HCT116 (cell line): ENCODE measurements at regions not wholly inside any gene's neighbourhood (a gene's known extent, or its start where the extent isn't known, plus 50 kb on each side); places are given as distances from the start of the nearest gene placed in this dataset.

Experiments
- ATAC-seq: fragments of 200-7000 bp; cut with Tn5 transposase; 2 replicates; pipeline ENCODE4 v1.9.1; 2020; ENCODE audit warnings: mild to moderate bottlenecking, moderate library complexity
- BruUV-seq: library from RNA; stranded (reverse); fragments of 400-500 nt; replicated peaks from 2 replicates; lab custom pipeline; 2021; lab: Mats Ljungman, UMichigan
- CTCF ChIA-PET: fragments of 300-600 bp; sonication (Branson Sonifier 250); formaldehyde crosslinking; loops from one replicate; lab custom pipeline; 2021; ENCODE audit warnings: antibody characterized with exemption; lab: Charles Lee
- POLR2A ChIA-PET: fragments of 300-600, 350-600 bp; sonication (Branson Sonifier 250); formaldehyde crosslinking; loops from one replicate; lab custom pipeline; 2021; ENCODE audit warnings: antibody characterized with exemption; lab: Charles Lee
- RAD21 ChIA-PET, 2 experiments: fragments of 300-600 bp; sonication (Branson Sonifier 250); formaldehyde crosslinking; loops; one replicate each; lab custom pipeline; 2023; ENCODE audit warnings: low total read pairs in 2 of 2; ENCODE audit not compliant: uncharacterized antibody in 2 of 2, unreplicated experiment in 2 of 2, low non-redundant PET in 1 of 2; lab: Charles Lee
- DNase-seq: peaks from one replicate; pipeline ENCODE4 v3.0.0-alpha.2; 2010; ENCODE audit warnings: low read depth, low spot score
- H2AFZ ChIP-seq: fragments of 200-600 bp; shearing (Covaris generic), sonication (generic); 2 replicates; pipeline ENCODE4 v1.6.1; 2017; ENCODE audit warnings: low read depth, mixed run types, mixed read lengths, antibody characterized with exemption, low read length; ENCODE audit not compliant: poor library complexity, severe bottlenecking
- H3K27ac ChIP-seq: 2 replicates; pipeline ENCODE4 v1.5.1; 2012; ENCODE audit warnings: low read depth, low read length
- H3K27me3 ChIP-seq: fragments of 200-600 bp; sonication (generic); 2 replicates; pipeline ENCODE4 v1.6.1; 2016; ENCODE audit warnings: mixed run types, low read length, mixed read lengths; ENCODE audit not compliant: insufficient read depth
- H3K36me3 ChIP-seq, 2 experiments: fragments of 200-500 bp in 1 of 2; fragments of 200-600 bp in 1 of 2; sonication (Bioruptor generic) in 1 of 2; sonication (generic) in 1 of 2; 2 replicates each; pipeline versions ENCODE4 v1.5.1 to v1.6.1; 2014 to 2016; ENCODE audit warnings: low read length in 2 of 2, inconsistent platforms in 1 of 2, mixed read lengths in 1 of 2, mixed run types in 1 of 2; ENCODE audit not compliant: insufficient read depth in 2 of 2, control insufficient read depth in 1 of 2
- H3K4me1 ChIP-seq, 2 experiments: fragments of 200-600 bp in 1 of 2; sonication (generic) in 1 of 2; 2 replicates each; pipeline versions ENCODE4 v1.5.1 to v1.6.1; 2012 to 2017; ENCODE audit warnings: low read length in 2 of 2, inconsistent platforms in 1 of 2, mild to moderate bottlenecking in 1 of 2, mixed read lengths in 1 of 2, mixed run types in 1 of 2, moderate library complexity in 1 of 2; ENCODE audit not compliant: insufficient read depth in 2 of 2, control insufficient read depth in 1 of 2
- H3K4me2 ChIP-seq: fragments of 200-600 bp; sonication (generic); 2 replicates; pipeline ENCODE4 v1.6.1; 2017; ENCODE audit warnings: mixed run types, low read length, mixed read lengths
- H3K4me3 ChIP-seq, 2 experiments: fragments of 200-600 bp in 1 of 2; sonication (generic) in 1 of 2; replicated peaks in 1 of 2; 2 replicates each; pipeline ENCODE4 v1.5.1; 2011 to 2016; ENCODE audit warnings: low read length in 2 of 2, control low read depth in 1 of 2, low read depth in 1 of 2, mild to moderate bottlenecking in 1 of 2, mixed read lengths in 1 of 2, mixed run types in 1 of 2
- H3K79me2 ChIP-seq: fragments of 200-600 bp; sonication (generic); 2 replicates; pipeline ENCODE4 v1.6.1; 2017; ENCODE audit warnings: mild to moderate bottlenecking, mixed run types, low read length, moderate library complexity, mixed read lengths; ENCODE audit not compliant: insufficient read depth
- H3K9ac ChIP-seq: fragments of 200-600 bp; sonication (generic); 2 replicates; pipeline ENCODE4 v1.6.1; 2016; ENCODE audit warnings: low read length, mixed read lengths
- H3K9me2 ChIP-seq: fragments of 200-600 bp; sonication (generic), shearing (Covaris generic); 2 replicates; pipeline ENCODE4 v1.6.1; 2017; ENCODE audit warnings: mixed run types, mild to moderate bottlenecking, moderate library complexity; ENCODE audit not compliant: insufficient read depth
- H3K9me3 ChIP-seq, 2 experiments: fragments of 200-500 bp in 1 of 2; fragments of 200-600 bp in 1 of 2; sonication (Bioruptor generic) in 1 of 2; sonication (generic) in 1 of 2; 2 replicates each; pipeline ENCODE4 v1.6.1; 2014 to 2017; ENCODE audit warnings: low read length in 2 of 2, mixed read lengths in 2 of 2, inconsistent platforms in 1 of 2, low read depth in 1 of 2, mild to moderate bottlenecking in 1 of 2, mixed run types in 1 of 2, moderate library complexity in 1 of 2; ENCODE audit not compliant: control insufficient read depth in 1 of 2, insufficient read depth in 1 of 2
- H4K20me1 ChIP-seq: fragments of 200-600 bp; sonication (generic), shearing (Covaris generic); 2 replicates; pipeline ENCODE4 v1.6.1; 2017; ENCODE audit warnings: mixed run types, mild to moderate bottlenecking, moderate library complexity; ENCODE audit not compliant: insufficient read depth
- CBX3 ChIP-seq: IDR thresholded peaks from 2 replicates; pipeline ENCODE4 v1.6.1; 2012; ENCODE audit warnings: low read depth
- EGR1 ChIP-seq: IDR thresholded peaks from 2 replicates; pipeline ENCODE4 v1.6.1; 2012; ENCODE audit warnings: low read depth
- ELF1 ChIP-seq: IDR thresholded peaks from 2 replicates; pipeline ENCODE4 v1.6.1; 2012; ENCODE audit warnings: low read depth, borderline replicate concordance
- EZH2 ChIP-seq: fragments of 200-600 bp; sonication (generic); IDR thresholded peaks from 2 replicates; pipeline ENCODE4 v1.6.1; 2017; ENCODE audit warnings: antibody characterized with exemption, mixed run types
- EZH2phosphoT487 ChIP-seq: fragments of 200-600 bp; IDR thresholded peaks from 2 replicates; pipeline ENCODE4 v1.6.1; 2018; ENCODE audit warnings: antibody characterized with exemption, borderline replicate concordance
- FOSL1 ChIP-seq: IDR thresholded peaks from 2 replicates; pipeline ENCODE4 v1.6.1; 2012; ENCODE audit warnings: low read depth
- JUND ChIP-seq: IDR thresholded peaks from 2 replicates; pipeline ENCODE4 v1.6.1; 2012
- POLR2A ChIP-seq: IDR thresholded peaks from 2 replicates; pipeline ENCODE4 v1.7.0; 2011; ENCODE audit warnings: borderline replicate concordance; ENCODE audit not compliant: insufficient read depth, insufficient read length; ENCODE audit errors: extremely low read depth
- SIN3A ChIP-seq: IDR thresholded peaks from 2 replicates; pipeline ENCODE4 v1.6.1; 2012; ENCODE audit warnings: low read depth
- SP1 ChIP-seq: IDR thresholded peaks from 2 replicates; pipeline ENCODE4 v1.6.1; 2012; ENCODE audit warnings: low read depth
- SRF ChIP-seq: IDR thresholded peaks from 2 replicates; pipeline ENCODE4 v1.6.1; 2012; ENCODE audit warnings: low read depth
- TCF7L2 ChIP-seq: IDR thresholded peaks from 2 replicates; pipeline ENCODE4 v1.7.0; 2011; ENCODE audit warnings: borderline replicate concordance, inconsistent platforms; ENCODE audit not compliant: insufficient read depth, insufficient read length; ENCODE audit errors: extremely low read depth
- YY1 ChIP-seq: IDR thresholded peaks from 2 replicates; pipeline ENCODE4 v1.6.1; 2011; ENCODE audit warnings: low read length, low read depth, moderate library complexity, mild to moderate bottlenecking; ENCODE audit not compliant: insufficient replicate concordance; ENCODE audit errors: extremely low read depth
- ZNF274 ChIP-seq: fragments of 200-500 bp; sonication (Bioruptor generic); IDR thresholded peaks from 2 replicates; pipeline ENCODE4 v1.6.1; 2014; ENCODE audit warnings: mild to moderate bottlenecking, low read depth, low read length, inconsistent platforms
- intact Hi-C: fragments of 100-400 bp; cut with micrococcal nuclease; formaldehyde crosslinking; loops from 2 replicates; pipeline ENCODE4 v1.10.0; 2022
- TF ChIP-seq, protein P1 (sequence below), 3 experiments: fragments of 200-600 bp in 1 of 3; sonication (generic) in 1 of 3; IDR thresholded peaks in 2 of 3; conservative IDR thresholded peaks in 1 of 3; 2 replicates each; pipeline ENCODE4 v1.5.1; 2012 to 2017; ENCODE audit warnings: low read depth in 2 of 3, low read length in 2 of 3, antibody characterized with exemption in 1 of 3, borderline replicate concordance in 1 of 3, control low read depth in 1 of 3, mild to moderate bottlenecking in 1 of 3, mixed read lengths in 1 of 3, mixed run types in 1 of 3, moderate library complexity in 1 of 3; ENCODE audit not compliant: insufficient read depth in 1 of 3
- TF ChIP-seq, protein P2 (sequence below): IDR thresholded peaks from 2 replicates; pipeline ENCODE4 v1.6.1; 2012; ENCODE audit warnings: low read depth
- TF ChIP-seq, protein P3 (sequence below): IDR thresholded peaks from 2 replicates; pipeline ENCODE4 v1.6.1; 2012
- TF ChIP-seq, protein P4 (sequence below): IDR thresholded peaks from 2 replicates; pipeline ENCODE4 v1.6.1; 2012

DNA sequence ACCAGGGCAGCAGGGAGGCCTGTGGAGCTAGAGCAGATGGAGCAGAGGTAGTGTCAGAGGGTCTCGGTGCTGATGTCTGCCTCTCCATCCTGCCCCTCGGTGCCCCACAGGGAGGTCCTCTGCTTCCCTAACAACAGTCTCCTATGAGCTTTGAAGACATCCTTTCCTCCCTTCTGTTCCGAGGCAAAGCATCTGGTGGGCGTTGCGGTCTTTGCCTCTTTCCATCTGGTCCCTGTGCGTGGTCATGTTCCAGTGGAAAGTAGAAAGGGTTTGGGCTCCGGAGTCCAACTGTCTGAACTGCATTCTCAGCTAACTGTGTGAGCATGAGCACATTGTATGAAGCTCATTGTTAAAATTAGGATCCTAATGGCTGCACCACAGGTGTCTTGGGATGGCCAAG lies 370.6 kb downstream of the AACS start:
- DNase-seq (no peak), ATAC-seq (no peak)
- Histone ChIP-seq H3K36me3 (no peaks in the 10 kb centered on the region), H3K79me2 (no peaks in the 10 kb centered on the region), H3K4me3 (no peak overlapping the region), H3K4me1 (no peaks in the 10 kb centered on the region), H3K9me2 (no peaks in the 10 kb centered on the region), H2AFZ (no peak overlapping the region), H3K4me2 (no peak overlapping the region), H4K20me1 (no peaks in the 10 kb centered on the region), H3K27ac (no peak overlapping the region), H3K9ac (no peak overlapping the region), H3K9me3 (no peaks in the 10 kb centered on the region), H3K27me3 (peaks cover 3% of the 10 kb centered on the region; the same call in 1 of the 2 replicates)
- TF ChIP-seq ZNF274 (no peak), SP1 (no peak), EZH2phosphoT487 (no peak), YY1 (no peak), EGR1 (no peak), JUND (no peak), SRF (no peak), FOSL1 (no peak), TCF7L2 (no peak), POLR2A (no peak), CBX3 (no peak), EZH2 (no peak), SIN3A (no peak), ELF1 (no peak)
- TF ChIP-seq, protein P1, sequence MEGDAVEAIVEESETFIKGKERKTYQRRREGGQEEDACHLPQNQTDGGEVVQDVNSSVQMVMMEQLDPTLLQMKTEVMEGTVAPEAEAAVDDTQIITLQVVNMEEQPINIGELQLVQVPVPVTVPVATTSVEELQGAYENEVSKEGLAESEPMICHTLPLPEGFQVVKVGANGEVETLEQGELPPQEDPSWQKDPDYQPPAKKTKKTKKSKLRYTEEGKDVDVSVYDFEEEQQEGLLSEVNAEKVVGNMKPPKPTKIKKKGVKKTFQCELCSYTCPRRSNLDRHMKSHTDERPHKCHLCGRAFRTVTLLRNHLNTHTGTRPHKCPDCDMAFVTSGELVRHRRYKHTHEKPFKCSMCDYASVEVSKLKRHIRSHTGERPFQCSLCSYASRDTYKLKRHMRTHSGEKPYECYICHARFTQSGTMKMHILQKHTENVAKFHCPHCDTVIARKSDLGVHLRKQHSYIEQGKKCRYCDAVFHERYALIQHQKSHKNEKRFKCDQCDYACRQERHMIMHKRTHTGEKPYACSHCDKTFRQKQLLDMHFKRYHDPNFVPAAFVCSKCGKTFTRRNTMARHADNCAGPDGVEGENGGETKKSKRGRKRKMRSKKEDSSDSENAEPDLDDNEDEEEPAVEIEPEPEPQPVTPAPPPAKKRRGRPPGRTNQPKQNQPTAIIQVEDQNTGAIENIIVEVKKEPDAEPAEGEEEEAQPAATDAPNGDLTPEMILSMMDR (IDR thresholded peaks at IDR 0.05 in 2 of 3, conservative IDR thresholded peaks at IDR 0.05 in 1 of 3; ENCODE audit: borderline replicate concordance in 1 of 3, insufficient read depth in 1 of 3, low read depth in 2 of 3, low read length in 2 of 3) = no peak
- TF ChIP-seq, protein P2, sequence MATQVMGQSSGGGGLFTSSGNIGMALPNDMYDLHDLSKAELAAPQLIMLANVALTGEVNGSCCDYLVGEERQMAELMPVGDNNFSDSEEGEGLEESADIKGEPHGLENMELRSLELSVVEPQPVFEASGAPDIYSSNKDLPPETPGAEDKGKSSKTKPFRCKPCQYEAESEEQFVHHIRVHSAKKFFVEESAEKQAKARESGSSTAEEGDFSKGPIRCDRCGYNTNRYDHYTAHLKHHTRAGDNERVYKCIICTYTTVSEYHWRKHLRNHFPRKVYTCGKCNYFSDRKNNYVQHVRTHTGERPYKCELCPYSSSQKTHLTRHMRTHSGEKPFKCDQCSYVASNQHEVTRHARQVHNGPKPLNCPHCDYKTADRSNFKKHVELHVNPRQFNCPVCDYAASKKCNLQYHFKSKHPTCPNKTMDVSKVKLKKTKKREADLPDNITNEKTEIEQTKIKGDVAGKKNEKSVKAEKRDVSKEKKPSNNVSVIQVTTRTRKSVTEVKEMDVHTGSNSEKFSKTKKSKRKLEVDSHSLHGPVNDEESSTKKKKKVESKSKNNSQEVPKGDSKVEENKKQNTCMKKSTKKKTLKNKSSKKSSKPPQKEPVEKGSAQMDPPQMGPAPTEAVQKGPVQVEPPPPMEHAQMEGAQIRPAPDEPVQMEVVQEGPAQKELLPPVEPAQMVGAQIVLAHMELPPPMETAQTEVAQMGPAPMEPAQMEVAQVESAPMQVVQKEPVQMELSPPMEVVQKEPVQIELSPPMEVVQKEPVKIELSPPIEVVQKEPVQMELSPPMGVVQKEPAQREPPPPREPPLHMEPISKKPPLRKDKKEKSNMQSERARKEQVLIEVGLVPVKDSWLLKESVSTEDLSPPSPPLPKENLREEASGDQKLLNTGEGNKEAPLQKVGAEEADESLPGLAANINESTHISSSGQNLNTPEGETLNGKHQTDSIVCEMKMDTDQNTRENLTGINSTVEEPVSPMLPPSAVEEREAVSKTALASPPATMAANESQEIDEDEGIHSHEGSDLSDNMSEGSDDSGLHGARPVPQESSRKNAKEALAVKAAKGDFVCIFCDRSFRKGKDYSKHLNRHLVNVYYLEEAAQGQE = no peak
- TF ChIP-seq, protein P3, sequence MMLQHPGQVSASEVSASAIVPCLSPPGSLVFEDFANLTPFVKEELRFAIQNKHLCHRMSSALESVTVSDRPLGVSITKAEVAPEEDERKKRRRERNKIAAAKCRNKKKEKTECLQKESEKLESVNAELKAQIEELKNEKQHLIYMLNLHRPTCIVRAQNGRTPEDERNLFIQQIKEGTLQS = no peak
- TF ChIP-seq, protein P4, sequence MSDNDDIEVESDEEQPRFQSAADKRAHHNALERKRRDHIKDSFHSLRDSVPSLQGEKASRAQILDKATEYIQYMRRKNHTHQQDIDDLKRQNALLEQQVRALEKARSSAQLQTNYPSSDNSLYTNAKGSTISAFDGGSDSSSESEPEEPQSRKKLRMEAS = no peak
- ChIA-PET POLR2A (no interaction called here), CTCF (no interaction called here), RAD21 (no interaction called here)
- intact Hi-C loops = no loop called here
- no TSS peak for BruUV-seq
